OCI-LY3 (cell line): ENCODE measurements at regions not wholly inside any gene's neighbourhood (a gene's known extent, or its start where the extent isn't known, plus 50 kb on each side); places are given as distances from the start of the nearest gene placed in this dataset.

Experiments
- CTCF ChIP-seq: fragments of 200-600, 300-600 bp; sonication (generic); IDR thresholded peaks from 2 replicates; pipeline ENCODE4 v1.5.1; 2014; ENCODE audit warnings: antibody characterized with exemption, low read length, low read depth
- EZH2phosphoT487 ChIP-seq: fragments of 200-600 bp; shearing (Covaris generic); IDR thresholded peaks from 2 replicates; pipeline ENCODE4 v1.6.1; 2018; ENCODE audit warnings: antibody characterized with exemption, mixed run types, low read depth

GRCh38 chr17:70323269-70323668, 153.9 kb downstream of the KCNJ2 start:
- no peak for TF ChIP-seq CTCF
- no peak for TF ChIP-seq EZH2phosphoT487
